ENCODE measurements at regions not wholly inside any gene's neighbourhood (a gene's known extent, or its start where the extent isn't known, plus 50 kb on each side); places are given as distances from the start of the nearest gene placed in this dataset.

DNA sequence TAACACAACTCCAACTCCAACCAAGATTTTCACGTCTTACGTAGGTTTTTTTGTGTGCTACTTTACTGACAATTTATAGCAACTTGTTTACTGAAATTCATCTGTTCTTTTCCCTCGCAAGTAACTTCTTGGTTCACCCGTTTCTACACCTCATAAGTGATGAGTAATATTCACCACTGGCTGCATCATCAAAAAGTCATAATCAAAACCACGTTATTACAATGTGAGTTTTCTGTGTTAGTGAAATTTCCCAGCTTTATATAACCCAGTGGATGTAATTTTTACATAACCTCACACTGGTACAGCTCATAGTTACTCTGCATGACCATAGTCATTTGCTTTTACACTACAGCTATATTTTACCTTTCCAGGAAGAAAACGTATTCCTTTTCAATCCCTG, 401.1 kb upstream of the LYPLAL1 start:
- no peak for DNase-seq (ENCODE audit: low read depth)

DNA sequence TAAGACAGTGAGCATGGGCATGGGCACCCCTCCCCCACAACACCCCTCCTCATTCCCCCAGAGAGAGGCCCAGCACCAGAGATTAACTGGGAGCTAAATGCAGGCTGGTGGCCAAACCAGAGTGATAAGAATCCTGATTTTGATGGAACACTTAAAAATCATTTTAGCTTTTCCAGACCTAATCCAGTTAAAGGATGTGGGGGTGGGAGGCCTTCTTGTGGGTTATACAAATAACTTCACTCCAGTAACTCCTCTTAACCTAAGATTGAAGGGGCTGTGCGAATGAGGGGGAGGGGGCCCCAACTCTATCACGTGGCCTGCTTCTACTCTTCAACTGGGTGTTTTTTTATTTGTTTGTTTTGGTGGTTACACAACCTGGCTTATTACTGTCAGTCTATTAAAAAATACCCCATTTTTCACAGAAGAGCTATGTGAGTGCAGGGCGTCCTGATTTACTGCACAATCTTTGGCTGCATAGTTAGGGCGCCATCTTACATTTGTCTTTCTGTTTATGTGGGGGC, 398.1 kb upstream of the LYPLAL1 start:
- DNase-seq (ENCODE audit: low read depth) = no peak

DNA sequence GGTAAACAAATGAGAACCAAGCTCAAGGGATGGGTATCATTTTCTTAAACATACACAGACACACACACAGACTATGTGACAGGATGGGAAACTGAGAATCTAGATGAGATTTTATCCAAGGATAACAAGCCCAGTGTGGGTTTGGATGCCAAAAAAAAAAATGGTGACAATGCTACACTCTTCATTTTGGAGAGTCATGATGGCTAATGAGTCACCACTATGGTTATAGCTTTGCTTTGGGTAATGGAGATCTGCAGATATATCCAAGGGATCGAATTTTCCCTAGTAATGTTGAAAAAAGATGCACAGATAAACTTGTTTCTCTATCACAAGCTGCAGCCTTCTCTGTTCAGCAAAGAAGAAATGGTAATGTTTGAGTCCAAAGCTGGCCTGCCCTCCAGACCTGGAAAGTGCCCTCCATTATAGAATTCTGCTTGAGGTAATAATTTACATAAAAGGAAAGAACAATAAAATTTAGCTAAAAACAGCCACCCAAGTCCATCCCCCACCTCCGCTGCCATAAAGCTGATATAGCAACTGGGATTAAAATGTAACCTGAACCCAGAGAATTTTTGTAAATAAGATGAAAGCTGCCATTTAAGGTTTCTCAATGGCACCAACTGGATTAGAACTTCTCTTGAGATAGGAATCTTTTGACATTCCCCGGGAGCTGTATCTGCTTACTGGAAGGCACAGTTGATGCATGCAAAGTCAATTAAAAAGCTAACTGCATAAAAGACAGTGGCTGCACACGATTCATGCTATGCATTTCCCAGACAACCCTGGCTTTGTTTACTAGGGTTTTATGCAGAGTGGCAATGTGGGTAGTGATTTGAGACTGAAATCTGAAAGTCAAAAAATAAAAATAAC, 395.2 kb upstream of the LYPLAL1 start:
- DNase-seq (ENCODE audit: low read depth) = no peak

DNA sequence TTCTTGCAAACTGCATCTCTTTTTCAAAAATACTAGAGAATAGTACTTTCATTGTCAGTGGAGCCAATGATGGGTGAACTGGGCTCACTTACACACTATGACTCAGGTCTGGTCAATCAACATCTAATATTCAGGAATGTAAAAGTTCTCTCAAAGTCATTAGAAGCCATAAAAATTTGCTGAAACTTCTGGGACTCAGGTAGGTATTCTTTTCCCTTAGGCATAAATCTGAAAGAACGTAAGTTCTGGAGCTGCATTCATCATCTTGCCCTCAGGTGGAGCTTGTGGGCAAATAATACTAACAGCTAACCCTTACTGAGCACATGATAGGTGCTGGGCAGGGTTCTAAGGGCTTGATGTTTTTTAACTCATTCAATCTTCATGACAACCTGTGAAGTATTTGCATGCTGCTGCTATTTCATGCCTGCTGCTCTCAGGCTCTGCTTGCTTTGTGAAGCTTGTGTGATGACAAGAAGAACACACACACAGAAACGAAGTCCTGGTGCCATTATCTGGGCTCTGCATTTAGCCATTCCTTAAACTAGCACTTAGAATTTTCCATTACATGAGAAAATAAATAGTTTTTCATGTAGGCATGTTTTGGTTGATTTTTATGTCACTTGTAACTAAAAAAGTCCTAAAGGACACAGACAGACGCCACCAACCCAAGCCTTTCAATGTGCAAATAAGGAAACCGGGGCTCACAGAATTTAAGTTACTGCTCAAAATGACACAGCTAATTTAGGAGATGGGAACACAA, 394.2 kb upstream of the LYPLAL1 start:
- no peak for DNase-seq (ENCODE audit: low read depth)

DNA sequence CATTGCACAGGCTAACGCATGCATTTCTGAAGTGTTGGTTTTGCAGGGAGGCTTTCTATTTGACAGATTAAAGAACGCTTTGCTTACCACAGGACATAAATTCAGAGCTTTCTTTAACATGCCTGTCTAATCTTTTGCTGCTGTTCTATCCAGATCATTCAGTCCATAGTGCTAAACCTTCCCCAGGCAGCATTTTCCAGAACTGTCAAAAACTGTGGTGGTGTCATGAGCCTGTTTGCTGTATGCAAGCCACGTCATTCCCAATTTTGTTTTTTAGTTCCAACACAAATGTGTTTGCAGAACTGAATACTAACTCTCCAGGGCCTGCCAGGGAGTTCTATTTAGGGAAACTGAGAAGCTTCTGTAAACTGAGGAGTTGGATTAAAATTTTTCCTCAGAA, 390.5 kb upstream of the LYPLAL1 start:
- no peak for DNase-seq (ENCODE audit: low read depth)

DNA sequence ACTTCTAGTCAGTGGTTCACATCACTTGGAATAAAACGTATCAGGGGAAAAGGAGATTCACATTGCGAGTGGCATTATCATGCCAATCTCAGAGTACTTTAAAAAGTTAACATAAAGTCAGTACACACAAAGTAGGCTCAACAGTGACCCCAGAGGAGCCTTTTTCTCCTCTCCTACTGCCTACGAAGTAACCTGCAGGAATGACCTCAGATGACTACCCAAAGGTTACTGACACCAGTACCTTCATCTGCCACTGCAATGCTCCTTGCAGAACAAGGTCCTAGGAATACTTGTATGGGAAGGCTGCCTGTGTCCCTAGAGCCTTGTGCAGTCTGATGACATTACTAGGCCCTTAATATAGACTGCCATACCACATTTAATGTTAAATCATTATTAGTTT, 389.8 kb upstream of the LYPLAL1 start:
- no peak for DNase-seq (ENCODE audit: low read depth)

DNA sequence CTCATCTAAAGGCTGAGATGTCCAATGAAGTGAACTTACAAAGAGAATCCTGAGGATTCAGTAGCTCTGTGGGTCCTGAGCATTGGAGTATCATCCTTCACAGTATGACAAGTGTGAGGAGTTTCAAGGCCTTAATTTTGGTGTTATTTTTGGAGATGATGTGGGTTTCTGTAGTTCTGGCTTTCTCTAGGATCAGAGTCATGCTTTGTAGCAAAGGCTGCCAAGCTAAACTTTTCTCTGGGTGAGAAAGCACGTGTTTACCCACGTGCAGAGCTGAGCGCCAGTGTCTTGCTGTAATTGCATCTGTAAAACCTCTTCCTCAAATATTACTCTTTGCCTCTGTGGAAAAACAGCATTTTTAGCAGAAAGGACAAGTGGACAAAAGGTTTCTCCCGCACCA, 387.8 kb upstream of the LYPLAL1 start:
- DNase-seq (ENCODE audit: low read depth) = no peak

DNA sequence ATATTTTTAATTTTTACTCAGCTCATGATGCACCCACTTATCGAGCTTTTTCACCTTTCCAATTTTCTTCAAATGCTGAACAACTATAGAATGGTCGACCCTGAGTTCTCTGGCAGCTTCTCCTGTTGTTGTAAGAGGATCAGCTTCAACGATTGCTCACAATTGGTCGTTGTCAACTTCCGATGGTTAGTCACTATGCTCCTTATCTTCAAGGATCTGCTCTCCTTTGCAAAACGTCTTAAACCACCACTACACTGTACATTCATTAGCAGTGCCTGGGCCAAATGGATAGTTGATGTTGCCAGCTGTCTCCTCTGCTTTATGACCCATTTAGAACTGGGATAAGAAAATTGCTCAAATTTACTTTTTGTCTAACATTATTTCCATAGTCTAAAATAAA, 385.9 kb upstream of the LYPLAL1 start:
- DNase-seq (ENCODE audit: low read depth) = no peak

DNA sequence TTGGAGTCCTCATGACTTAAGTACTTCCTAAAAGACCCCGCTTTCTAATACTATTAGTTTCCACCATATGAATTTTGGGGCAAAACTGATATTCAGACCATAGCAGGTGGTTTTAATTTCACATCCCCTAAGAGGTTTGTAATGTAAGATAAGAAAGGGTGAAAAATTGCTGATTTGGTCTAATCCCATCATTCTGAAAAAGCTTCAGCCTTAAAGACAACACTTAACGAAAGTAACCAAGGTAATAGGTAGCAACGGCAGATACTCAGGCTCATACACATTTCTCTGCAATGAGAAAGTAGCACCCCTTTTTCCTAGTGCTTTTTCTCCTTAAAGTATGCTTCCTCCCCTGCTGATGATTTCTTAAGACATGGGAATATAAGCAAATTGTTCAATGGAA, 376.9 kb upstream of the LYPLAL1 start:
- no peak for DNase-seq (ENCODE audit: low read depth)

DNA sequence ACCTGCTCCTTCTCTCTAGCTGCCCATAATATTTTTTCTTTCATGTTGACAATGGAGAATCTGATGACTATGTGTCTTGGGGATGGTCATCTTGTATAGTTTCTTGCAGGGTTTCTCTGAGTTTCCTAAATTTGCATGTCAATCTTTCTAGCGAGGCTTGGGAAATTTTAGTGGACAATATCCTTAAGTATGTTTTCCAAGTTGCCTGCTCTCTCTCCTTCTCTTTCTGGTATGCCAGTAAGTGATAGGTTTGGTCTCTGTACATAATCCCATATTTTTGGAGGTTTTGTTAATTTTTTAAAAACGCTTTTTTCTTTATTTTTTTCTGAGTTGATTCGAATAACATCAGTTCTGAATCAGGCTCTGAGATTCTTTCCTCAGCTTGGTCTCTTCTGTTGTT, 370.9 kb upstream of the LYPLAL1 start:
- DNase-seq (ENCODE audit: low read depth) = no peak

DNA sequence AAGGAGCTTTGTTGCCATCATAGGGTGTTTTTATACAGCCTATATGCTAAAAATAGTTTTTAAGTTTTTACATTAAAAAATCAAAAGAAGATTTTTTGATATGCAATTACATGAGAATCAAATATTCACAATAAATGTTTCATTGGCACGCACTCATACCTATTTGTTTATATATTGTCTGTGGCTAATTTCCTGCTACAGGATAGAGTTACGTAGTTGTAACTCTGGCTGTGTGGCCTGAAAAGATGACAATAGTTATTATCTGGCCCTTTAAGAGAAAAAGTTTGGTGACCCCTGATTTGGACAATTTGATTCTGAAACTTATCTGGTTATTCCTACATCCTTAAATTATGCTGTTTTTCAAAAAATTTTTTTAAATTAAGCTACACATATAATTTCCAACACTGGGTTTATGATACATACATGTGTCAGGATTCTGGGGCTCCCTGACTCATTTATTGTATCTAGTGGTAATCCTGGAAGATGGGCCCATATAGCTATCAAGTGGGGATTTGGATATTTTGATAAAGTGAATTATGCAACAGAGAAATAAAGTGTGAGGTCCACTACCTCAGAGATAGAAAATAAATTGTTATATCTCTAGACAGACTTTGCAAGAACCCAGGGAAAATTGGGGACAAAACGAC, 370.2 kb upstream of the LYPLAL1 start:
- no peak for DNase-seq (ENCODE audit: low read depth)

DNA sequence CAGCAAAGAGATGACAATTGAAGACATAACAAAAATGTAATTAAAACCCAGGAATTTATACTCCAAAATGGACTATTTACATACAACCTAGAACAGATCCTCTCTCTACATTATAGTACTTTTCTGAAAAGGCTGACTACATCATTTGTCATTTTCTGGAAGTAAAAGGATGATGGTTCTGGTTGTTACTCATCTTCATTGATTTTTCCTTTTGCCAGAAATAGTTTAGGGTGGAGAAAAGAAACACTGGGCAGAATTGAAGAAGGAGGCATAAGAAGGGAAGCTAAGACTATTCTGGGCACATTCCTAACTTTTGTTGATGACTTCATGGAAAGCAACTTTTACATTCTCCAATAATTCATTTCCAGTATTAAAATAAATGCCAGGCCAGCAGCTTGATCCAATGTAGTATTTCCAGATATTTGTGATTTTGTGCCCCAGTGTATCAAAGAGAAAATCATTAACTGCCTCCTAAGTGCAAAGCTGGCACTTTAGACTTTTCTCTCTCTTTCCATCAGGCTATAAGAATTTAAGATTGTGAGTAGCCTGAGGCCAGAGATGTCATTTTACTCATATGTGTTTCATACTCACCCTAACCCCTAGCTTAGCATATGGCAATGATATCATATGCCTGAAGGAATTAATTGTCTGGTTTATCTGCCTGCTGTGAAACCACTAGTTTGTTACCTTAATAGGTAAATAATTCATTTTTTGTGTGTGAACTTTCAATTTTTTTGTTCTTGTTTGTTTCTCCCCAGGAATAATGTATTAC, 369.5 kb upstream of the LYPLAL1 start:
- DNase-seq (ENCODE audit: low read depth) = no peak

DNA sequence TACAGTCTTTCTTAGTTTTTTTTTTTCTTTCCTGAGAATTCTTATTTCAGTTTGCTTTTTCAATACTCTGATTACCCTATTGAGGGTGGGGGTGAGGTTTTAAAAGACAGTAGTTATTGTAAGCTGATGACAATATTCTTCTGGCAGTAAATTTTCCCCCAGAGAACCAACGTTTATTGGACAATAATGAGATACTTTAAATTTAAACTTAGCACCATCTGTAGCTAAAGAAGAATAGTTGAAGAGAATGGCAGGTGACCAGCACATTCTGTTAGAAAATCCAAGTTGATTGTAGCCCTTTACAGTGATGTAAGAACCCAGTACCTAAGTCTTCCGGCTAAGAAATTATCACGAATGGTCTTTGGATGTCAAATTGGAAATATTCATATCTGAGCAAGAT, 364.6 kb upstream of the LYPLAL1 start:
- no peak for DNase-seq (ENCODE audit: low read depth)

DNA sequence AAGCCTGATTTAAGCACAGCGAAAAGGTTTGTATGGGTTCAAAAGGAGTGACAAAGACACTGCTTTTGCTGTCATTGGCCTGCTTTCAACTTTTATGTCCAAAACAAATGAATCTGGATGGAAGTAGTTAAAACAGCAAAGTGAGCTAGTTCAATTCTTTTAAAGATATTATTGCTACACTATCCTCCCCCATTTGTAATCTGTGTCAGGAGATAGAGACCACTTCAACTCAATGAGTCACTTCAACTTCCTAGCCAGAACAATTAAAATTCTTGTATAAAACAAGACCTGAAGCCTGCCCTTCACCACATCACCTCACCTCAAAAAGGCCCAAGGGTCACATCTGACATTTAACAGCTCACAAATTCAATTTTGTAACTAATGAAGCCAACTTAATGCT, 364.1 kb upstream of the LYPLAL1 start:
- no peak for DNase-seq (ENCODE audit: low read depth)

DNA sequence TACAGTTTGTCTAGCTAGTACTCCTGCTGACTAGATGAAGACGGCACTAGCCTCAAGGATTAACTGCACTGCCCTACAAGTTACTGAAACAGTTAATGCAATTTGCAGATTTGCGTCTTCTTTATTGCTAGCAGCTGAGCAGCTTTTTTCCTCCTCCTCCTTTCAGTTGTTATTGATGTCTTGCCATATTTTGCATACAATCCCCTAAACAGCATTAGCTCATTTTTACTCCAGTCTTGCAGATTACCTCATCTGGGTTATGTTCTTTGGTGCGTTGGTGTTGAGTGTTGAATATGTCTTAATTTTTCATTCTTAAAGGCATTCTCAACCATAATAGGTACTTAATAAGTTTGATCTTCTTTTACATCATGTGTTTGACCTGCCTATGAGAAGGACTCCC, 363.4 kb upstream of the LYPLAL1 start:
- DNase-seq (ENCODE audit: low read depth) = no peak

DNA sequence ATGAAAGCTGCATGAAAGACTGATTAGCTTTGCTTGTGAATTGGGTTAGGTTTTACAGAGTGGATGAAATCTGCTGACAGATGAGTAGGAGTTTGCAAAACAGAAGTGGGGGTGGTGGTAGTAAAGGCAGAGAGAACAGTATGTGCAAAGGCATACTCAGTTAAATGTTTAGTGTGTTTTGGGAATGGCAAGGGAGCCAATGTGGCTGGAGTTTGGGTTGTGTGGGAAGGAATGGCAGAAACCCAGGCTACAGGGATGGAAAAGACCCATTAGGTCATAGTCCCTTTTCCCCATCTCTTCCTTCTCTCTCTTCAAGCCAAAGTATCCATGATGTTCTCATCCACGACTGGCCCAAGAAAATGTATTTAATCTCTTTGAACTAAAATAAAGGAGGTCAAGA, 362.2 kb upstream of the LYPLAL1 start:
- DNase-seq (ENCODE audit: low read depth) = no peak

DNA sequence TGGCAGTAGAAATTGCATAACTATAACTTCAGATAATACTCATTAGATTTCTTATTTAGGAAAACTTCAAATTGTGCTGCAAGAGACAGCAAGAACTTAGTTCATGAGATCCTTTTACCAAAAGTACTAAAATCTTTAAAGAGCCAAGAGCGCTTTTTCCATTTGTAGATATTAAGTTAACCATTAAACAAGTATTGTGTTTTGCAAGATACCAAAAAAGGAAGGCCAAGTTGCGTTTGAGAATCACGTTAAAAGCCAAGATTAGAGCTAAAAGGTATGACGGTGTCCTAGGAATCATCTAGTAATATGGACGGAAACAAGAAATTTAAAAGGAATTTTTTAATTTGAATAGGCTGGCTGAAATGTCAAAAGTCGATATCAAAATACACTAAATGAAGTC, 361.3 kb upstream of the LYPLAL1 start:
- no peak for DNase-seq (ENCODE audit: low read depth)

DNA sequence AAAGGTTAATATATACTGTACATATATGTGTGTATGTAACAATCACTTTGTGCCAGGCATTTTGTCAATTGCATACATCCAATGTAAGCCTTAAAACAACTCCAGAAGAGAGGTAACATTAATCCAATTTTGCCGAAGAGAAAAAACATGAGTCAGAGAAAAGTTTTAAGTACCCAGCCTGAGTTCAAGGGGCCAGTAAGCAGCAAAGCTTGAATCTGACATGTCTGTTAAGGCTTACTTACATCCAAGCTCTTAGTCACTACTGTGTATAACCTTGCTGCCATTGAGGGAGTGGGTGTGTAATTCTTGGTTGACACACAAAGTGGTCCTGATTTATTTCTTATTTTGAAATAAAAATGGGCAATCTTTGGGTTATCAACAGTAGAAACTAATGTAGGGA, 360.4 kb upstream of the LYPLAL1 start:
- DNase-seq (ENCODE audit: low read depth) = no peak

DNA sequence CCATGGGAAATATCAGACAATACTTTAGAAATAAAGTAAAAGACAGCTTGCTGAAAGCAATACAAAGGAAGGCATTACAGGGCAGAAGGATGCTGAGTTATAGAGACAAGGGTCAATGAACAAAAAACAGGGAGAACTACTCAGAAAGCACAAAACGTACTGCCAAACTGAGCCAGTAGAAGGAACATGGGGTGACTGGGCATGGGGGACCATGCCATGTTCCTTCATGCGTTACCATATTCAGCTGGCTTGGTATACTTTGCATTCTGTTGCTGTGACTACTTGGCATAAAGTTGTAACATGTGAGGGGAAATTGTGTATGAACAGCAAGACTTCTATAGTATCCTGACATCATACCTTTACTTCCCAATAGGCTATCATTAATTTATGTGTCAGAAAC, 358.6 kb upstream of the LYPLAL1 start:
- no peak for DNase-seq (ENCODE audit: low read depth)

DNA sequence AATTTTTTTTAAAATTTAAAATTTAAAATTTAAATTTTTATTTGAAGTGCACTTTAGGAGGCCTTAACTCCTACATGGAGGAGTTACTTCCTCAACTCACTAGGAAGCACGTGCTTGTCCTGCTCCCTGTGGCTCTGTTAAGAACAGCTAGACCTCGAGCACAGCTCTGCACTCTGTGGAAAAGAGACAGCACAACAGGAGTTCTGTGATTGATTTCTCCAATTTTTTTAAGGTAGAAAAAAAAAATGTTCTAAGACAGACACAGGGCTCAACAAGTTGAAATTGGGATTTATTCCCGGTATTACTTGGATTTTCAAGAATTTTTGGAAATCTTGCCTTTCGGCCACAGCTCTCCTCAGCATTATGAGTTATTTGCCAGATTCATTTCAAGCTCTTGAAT, 356.6 kb upstream of the LYPLAL1 start:
- no peak for DNase-seq (ENCODE audit: low read depth)

DNA sequence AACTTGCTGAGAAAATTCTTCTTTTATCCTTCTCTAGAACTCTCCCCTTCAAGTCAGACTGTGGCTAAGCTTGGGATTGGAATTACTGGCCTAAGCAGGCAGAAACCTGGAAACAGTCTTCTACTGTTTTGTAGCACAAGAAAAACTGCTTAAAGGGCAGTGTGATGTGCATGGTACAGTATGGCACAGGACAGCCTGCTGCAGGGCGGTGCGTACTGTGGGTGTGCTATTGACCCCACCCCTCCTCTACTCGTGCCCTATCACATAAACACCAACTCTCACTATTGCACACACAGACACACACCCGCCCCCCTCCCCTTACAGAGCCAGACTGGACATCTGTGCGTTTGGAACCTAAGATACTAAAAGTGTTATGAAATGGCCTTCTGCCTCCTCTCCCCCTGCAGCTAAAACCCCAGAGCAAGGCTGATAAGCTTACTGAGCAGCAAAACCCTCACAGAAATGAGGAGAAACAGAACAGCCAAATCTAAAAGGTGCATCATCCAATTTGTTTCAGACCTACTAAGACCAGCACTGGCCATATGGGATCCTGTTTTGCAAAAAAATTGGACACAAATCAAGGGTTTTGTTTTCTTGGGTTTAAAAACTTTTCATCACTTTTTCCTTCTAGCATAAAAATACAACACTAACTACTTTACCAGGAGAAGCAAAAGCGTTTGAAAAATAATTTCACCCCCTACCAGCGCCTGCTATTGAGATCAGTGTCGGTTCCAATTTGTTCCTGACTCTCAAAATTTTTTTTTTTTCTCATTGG, 355.8 kb upstream of the LYPLAL1 start:
- no peak for DNase-seq (ENCODE audit: low read depth)

Measured in stimulated activated CD8-positive, alpha-beta memory T cell treated with anti-CD3 and anti-CD28 coated beads, Interleukin-12 subunit alpha, Interleukin-12 subunit beta, amount 100 ng/mL, for 1 hour (primary cell).